GM23338 (cell line): ENCODE measurements at regions not wholly inside any gene's neighbourhood (a gene's known extent, or its start where the extent isn't known, plus 50 kb on each side); places are given as distances from the start of the nearest gene placed in this dataset.

Source experiments
- ATAC-seq: fragments of 200-7000 bp; cut with Tn5 transposase; 3 replicates; pipeline ENCODE4 v1.9.1; 2020
- DNase-seq: peaks from one replicate; pipeline ENCODE4 v3.0.0-alpha.2; 2015; ENCODE audit warnings: low spot score
- H2AFZ ChIP-seq: fragments of 200-600 bp; sonication (generic); 2 replicates; pipeline ENCODE4 v1.8.0; 2016; ENCODE audit warnings: antibody characterized with exemption, mild to moderate bottlenecking, moderate library complexity
- H3F3A ChIP-seq: fragments of 200-600 bp; sonication (generic); replicated peaks from 2 replicates; pipeline ENCODE4 v1.8.0; 2017; ENCODE audit warnings: antibody characterized with exemption, mixed run types, low read depth
- H3K27ac ChIP-seq: fragments of 200-600 bp; sonication (generic); 2 replicates; pipeline ENCODE4 v1.6.1; 2016; ENCODE audit warnings: low read depth
- H3K27me3 ChIP-seq: fragments of 200-600 bp; sonication (generic); 2 replicates; pipeline ENCODE4 v1.8.0; 2016; ENCODE audit warnings: mild to moderate bottlenecking, mixed run types, moderate library complexity; ENCODE audit not compliant: insufficient read depth
- H3K36me3 ChIP-seq: fragments of 200-600 bp; sonication (generic); 2 replicates; pipeline ENCODE4 v1.8.0; 2016; ENCODE audit warnings: mild to moderate bottlenecking; ENCODE audit not compliant: insufficient read depth
- H3K4me1 ChIP-seq: fragments of 200-600 bp; sonication (generic); 2 replicates; pipeline ENCODE4 v1.8.0; 2016; ENCODE audit warnings: mild to moderate bottlenecking, moderate library complexity; ENCODE audit not compliant: insufficient read depth
- H3K4me2 ChIP-seq: fragments of 200-600 bp; sonication (generic); 2 replicates; pipeline ENCODE4 v1.7.1; 2017; ENCODE audit warnings: mixed run types
- H3K4me3 ChIP-seq: fragments of 200-600 bp; sonication (generic); 2 replicates; pipeline ENCODE4 v1.6.1; 2016; ENCODE audit warnings: mixed run types
- H3K79me2 ChIP-seq: fragments of 200-600 bp; sonication (generic); replicated peaks from 2 replicates; pipeline ENCODE4 v1.8.0; 2017; ENCODE audit warnings: mild to moderate bottlenecking; ENCODE audit not compliant: insufficient read depth
- H3K9me2 ChIP-seq: fragments of 200-600 bp; sonication (generic); 2 replicates; pipeline ENCODE4 v1.8.0; 2017; ENCODE audit not compliant: insufficient read depth
- H4K20me1 ChIP-seq: fragments of 200-600 bp; sonication (generic); replicated peaks from 2 replicates; pipeline ENCODE4 v1.8.0; 2017; ENCODE audit warnings: mild to moderate bottlenecking; ENCODE audit not compliant: insufficient read depth
- H3K27ac Mint-ChIP-seq: 2 replicates; pipeline ENCODE4 v1.8.0; 2020; ENCODE audit warnings: inconsistent platforms, mild to moderate bottlenecking, moderate library complexity, mixed read lengths
- H3K27me3 Mint-ChIP-seq: 3 replicates; pipeline ENCODE4 v1.8.0; 2022; ENCODE audit warnings: low read depth, mild to moderate bottlenecking, moderate library complexity, mixed read lengths, inconsistent platforms; ENCODE audit not compliant: insufficient read depth, poor library complexity
- H3K36me3 Mint-ChIP-seq: 3 replicates; pipeline ENCODE4 v1.8.0; 2021; ENCODE audit warnings: low read depth, mild to moderate bottlenecking, inconsistent platforms, moderate library complexity, mixed read lengths
- H3K4me1 Mint-ChIP-seq: 3 replicates; pipeline ENCODE4 v1.8.0; 2020; ENCODE audit warnings: mild to moderate bottlenecking, inconsistent platforms, mixed read lengths
- H3K4me3 Mint-ChIP-seq: 3 replicates; pipeline ENCODE4 v1.8.0; 2021; ENCODE audit warnings: moderate library complexity, mild to moderate bottlenecking, inconsistent platforms, mixed read lengths
- H3K9me3 Mint-ChIP-seq: 3 replicates; pipeline ENCODE4 v1.8.0; 2020; ENCODE audit warnings: moderate library complexity, mild to moderate bottlenecking, inconsistent platforms, mixed read lengths
- CREB1 ChIP-seq: fragments of 250-450 bp; sonication (Bioruptor Pico); IDR thresholded peaks from 2 replicates; pipeline ENCODE4 v1.5.0; 2020; ENCODE audit warnings: low read depth, mild to moderate bottlenecking, moderate library complexity
- EZH2 ChIP-seq: fragments of 200-600 bp; sonication (generic); IDR thresholded peaks from one replicate; pipeline ENCODE4 v1.8.0; 2017; ENCODE audit warnings: antibody characterized with exemption, mild to moderate bottlenecking, low read depth; ENCODE audit not compliant: unreplicated experiment
- EZH2phosphoT487 ChIP-seq: fragments of 200-600 bp; sonication (generic); IDR thresholded peaks from one replicate; pipeline ENCODE4 v1.8.1; 2018; ENCODE audit warnings: antibody characterized with exemption; ENCODE audit not compliant: unreplicated experiment
- JUNB ChIP-seq: IDR thresholded peaks from one replicate; pipeline ENCODE4 v1.6.1; 2016; ENCODE audit warnings: antibody characterized with exemption; ENCODE audit not compliant: unreplicated experiment
- NANOG ChIP-seq: IDR thresholded peaks from 2 replicates; pipeline ENCODE4 v1.6.1; 2016; ENCODE audit warnings: antibody characterized with exemption, borderline replicate concordance
- ZNF114 ChIP-seq: fragments of 250-450 bp; sonication (Bioruptor Pico); IDR thresholded peaks from 2 replicates; pipeline ENCODE4 v1.5.0; 2020; ENCODE audit warnings: mild to moderate bottlenecking, moderate library complexity
- TF ChIP-seq, protein P1 (sequence below): fragments of 250-450 bp; sonication (Bioruptor Pico); IDR thresholded peaks from 2 replicates; pipeline ENCODE4 v1.5.0; 2020; ENCODE audit warnings: mild to moderate bottlenecking, moderate library complexity
- TF ChIP-seq, protein P2 (sequence below), 2 experiments: fragments of 200-600 bp in 1 of 2; sonication (generic) in 1 of 2; conservative IDR thresholded peaks; 2 replicates each; pipeline versions ENCODE4 v1.5.1 to v1.6.1; 2016 to 2017; ENCODE audit warnings: antibody characterized with exemption in 2 of 2, low read depth in 2 of 2, mild to moderate bottlenecking in 2 of 2, moderate library complexity in 1 of 2

DNA sequence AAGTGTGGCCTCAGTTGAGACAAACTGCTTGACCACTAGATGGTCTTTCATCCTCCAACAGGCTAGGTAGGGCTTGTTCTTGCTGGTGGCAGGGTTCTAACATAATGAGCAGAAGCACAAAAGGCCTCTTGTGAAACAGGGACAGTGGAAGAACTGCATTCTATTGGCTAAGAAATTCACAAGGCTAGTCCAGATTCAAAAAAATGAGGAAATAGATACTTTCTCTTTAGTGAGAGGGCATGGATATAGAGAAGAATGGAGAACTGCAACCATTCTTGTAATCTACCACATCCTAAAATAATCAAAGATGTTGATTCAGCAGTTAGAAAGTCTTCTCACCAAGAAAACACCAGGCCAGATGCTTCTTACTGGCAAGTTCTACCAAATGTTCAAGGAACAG is 143.7 kb upstream of the LRIG1 start (continued):
- TF ChIP-seq, protein P1, sequence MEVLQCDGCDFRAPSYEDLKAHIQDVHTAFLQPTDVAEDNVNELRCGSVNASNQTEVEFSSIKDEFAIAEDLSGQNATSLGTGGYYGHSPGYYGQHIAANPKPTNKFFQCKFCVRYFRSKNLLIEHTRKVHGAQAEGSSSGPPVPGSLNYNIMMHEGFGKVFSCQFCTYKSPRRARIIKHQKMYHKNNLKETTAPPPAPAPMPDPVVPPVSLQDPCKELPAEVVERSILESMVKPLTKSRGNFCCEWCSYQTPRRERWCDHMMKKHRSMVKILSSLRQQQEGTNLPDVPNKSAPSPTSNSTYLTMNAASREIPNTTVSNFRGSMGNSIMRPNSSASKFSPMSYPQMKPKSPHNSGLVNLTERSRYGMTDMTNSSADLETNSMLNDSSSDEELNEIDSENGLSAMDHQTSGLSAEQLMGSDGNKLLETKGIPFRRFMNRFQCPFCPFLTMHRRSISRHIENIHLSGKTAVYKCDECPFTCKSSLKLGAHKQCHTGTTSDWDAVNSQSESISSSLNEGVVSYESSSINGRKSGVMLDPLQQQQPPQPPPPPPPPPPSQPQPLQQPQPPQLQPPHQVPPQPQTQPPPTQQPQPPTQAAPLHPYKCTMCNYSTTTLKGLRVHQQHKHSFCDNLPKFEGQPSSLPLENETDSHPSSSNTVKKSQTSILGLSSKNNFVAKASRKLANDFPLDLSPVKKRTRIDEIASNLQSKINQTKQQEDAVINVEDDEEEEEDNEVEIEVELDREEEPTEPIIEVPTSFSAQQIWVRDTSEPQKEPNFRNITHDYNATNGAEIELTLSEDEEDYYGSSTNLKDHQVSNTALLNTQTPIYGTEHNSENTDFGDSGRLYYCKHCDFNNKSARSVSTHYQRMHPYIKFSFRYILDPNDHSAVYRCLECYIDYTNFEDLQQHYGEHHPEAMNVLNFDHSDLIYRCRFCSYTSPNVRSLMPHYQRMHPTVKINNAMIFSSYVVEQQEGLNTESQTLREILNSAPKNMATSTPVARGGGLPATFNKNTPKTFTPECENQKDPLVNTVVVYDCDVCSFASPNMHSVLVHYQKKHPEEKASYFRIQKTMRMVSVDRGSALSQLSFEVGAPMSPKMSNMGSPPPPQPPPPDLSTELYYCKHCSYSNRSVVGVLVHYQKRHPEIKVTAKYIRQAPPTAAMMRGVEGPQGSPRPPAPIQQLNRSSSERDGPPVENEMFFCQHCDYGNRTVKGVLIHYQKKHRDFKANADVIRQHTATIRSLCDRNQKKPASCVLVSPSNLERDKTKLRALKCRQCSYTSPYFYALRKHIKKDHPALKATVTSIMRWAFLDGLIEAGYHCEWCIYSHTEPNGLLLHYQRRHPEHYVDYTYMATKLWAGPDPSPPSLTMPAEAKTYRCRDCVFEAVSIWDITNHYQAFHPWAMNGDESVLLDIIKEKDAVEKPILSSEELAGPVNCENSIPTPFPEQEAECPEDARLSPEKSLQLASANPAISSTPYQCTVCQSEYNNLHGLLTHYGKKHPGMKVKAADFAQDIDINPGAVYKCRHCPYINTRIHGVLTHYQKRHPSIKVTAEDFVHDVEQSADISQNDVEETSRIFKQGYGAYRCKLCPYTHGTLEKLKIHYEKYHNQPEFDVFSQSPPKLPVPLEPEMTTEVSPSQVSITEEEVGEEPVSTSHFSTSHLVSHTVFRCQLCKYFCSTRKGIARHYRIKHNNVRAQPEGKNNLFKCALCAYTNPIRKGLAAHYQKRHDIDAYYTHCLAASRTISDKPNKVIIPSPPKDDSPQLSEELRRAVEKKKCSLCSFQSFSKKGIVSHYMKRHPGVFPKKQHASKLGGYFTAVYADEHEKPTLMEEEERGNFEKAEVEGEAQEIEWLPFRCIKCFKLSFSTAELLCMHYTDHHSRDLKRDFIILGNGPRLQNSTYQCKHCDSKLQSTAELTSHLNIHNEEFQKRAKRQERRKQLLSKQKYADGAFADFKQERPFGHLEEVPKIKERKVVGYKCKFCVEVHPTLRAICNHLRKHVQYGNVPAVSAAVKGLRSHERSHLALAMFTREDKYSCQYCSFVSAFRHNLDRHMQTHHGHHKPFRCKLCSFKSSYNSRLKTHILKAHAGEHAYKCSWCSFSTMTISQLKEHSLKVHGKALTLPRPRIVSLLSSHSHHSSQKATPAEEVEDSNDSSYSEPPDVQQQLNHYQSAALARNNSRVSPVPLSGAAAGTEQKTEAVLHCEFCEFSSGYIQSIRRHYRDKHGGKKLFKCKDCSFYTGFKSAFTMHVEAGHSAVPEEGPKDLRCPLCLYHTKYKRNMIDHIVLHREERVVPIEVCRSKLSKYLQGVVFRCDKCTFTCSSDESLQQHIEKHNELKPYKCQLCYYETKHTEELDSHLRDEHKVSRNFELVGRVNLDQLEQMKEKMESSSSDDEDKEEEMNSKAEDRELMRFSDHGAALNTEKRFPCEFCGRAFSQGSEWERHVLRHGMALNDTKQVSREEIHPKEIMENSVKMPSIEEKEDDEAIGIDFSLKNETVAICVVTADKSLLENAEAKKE, result no peak
- no peak for TF ChIP-seq EZH2phosphoT487

DNA sequence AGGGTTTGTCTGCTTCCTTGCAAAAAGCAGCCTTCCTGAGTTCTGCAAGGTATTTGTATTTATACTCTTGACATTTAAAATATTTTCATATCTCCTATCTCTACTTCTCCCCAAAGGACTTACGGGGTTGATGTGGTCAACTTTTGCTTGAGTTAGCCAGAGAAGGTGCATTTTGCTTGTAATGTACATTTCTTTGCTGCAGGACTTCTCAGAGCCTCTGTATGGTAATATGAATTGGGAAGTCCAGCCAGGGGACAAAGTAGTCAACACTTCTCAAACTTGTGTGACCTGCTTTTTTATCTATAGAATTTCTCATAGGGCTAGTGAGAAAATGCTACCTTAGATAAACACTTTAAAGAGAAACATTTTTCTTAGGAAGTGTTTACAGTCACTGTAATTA is 148.2 kb upstream of the LRIG1 start:
- Mint-ChIP-seq H3K4me3 (no peak overlapping the region), H3K4me1 (peaks cover 2% of the 10 kb centered on the region; the same call in 1 of the 3 replicates), H3K9me3 (peaks cover 4% of the 10 kb centered on the region; the same call in 1 of the 3 replicates), H3K27me3 (peaks cover 2% of the 10 kb centered on the region), H3K27ac (no peak overlapping the region), H3K36me3 (peaks cover 2% of the 10 kb centered on the region; the same call in 1 of the 3 replicates)
- H3K27me3 ChIP-seq, result no peaks in the 10 kb centered on the region
- no peaks in the 10 kb centered on the region for H3K9me2 ChIP-seq
- no peak overlapping the region for H3K4me2 ChIP-seq
- H3K4me1 ChIP-seq, result no peaks in the 10 kb centered on the region
- H4K20me1 ChIP-seq, result no peaks in the 10 kb centered on the region
- DNase-seq, result no peak
- H3K36me3 ChIP-seq, result no peaks in the 10 kb centered on the region
- ATAC-seq, result no peak
- no peaks in the 10 kb centered on the region for H3K79me2 ChIP-seq
- H3K4me3 ChIP-seq, result no peak overlapping the region
- H3K27ac ChIP-seq, result no peak overlapping the region
- no peak overlapping the region for H2AFZ ChIP-seq
- no peaks in the 10 kb centered on the region for H3F3A ChIP-seq
- TF ChIP-seq, protein P2, sequence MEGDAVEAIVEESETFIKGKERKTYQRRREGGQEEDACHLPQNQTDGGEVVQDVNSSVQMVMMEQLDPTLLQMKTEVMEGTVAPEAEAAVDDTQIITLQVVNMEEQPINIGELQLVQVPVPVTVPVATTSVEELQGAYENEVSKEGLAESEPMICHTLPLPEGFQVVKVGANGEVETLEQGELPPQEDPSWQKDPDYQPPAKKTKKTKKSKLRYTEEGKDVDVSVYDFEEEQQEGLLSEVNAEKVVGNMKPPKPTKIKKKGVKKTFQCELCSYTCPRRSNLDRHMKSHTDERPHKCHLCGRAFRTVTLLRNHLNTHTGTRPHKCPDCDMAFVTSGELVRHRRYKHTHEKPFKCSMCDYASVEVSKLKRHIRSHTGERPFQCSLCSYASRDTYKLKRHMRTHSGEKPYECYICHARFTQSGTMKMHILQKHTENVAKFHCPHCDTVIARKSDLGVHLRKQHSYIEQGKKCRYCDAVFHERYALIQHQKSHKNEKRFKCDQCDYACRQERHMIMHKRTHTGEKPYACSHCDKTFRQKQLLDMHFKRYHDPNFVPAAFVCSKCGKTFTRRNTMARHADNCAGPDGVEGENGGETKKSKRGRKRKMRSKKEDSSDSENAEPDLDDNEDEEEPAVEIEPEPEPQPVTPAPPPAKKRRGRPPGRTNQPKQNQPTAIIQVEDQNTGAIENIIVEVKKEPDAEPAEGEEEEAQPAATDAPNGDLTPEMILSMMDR (conservative IDR thresholded peaks at IDR 0.05; ENCODE audit: low read depth in 2 of 2), result no peak
- TF ChIP-seq CREB1 (CRISPR knock-in tag), result no peak
- TF ChIP-seq EZH2phosphoT487, result no peak
- TF ChIP-seq JUNB, result no peak
- TF ChIP-seq NANOG, result no peak
- TF ChIP-seq, protein P1, result no peak
- TF ChIP-seq ZNF114, result no peak
- TF ChIP-seq EZH2, result no peak
